Esophagus muscularis mucosa (tissue), 4 donors: ENCODE measurements at regions not wholly inside any gene's neighbourhood (a gene's known extent, or its start where the extent isn't known, plus 50 kb on each side); places are given as distances from the start of the nearest gene placed in this dataset.

Experiments used
- CTCF ChIP-seq, 3 experiments: fragments of 200-600 bp in 2 of 3; fragments of 450-650 bp in 1 of 3; sonication (generic) in 2 of 3; IDR thresholded peaks; one replicate each; pipeline ENCODE4 v1.5.1; 2017 to 2019; ENCODE audit warnings: antibody characterized with exemption in 3 of 3, mild to moderate bottlenecking in 2 of 3, moderate library complexity in 1 of 3
- EP300 ChIP-seq: sonication (generic); formaldehyde crosslinking; IDR thresholded peaks from one replicate; pipeline ENCODE4 v1.6.1; 2017; ENCODE audit warnings: antibody characterized with exemption
- POLR2A ChIP-seq: fragments of 450-650 bp; IDR thresholded peaks from one replicate; pipeline ENCODE4 v1.6.1; 2017; ENCODE audit warnings: antibody characterized with exemption, moderate library complexity, mild to moderate bottlenecking, low read depth

- TF ChIP-seq CTCF (IDR thresholded peaks at IDR 0.05), result no peak
- no peak for TF ChIP-seq EP300
- TF ChIP-seq POLR2A, result no peak
These were observed 253.9 kb downstream of the AGTPBP1 start for GRCh38 chr9:85487872-85488271.
